Stimulated activated CD4-positive, alpha-beta T cell treated with anti-CD3 and anti-CD28 coated beads, Interleukin-15, amount 100 ng/mL, for 48 hours (primary cell): ENCODE measurements at regions not wholly inside any gene's neighbourhood (a gene's known extent, or its start where the extent isn't known, plus 50 kb on each side); places are given as distances from the start of the nearest gene placed in this dataset.
"Not testable (repeated sequence)": the region's sequence is repeated elsewhere in the genome, so short reads cannot be mapped to it uniquely, and the experiment has no call there.

Experiments
- DNase-seq, 2 donors: peaks; one replicate each; pipeline ENCODE4 v3.0.0-alpha.2; 2020; ENCODE audit warnings: low read depth in 2 of 2

DNA sequence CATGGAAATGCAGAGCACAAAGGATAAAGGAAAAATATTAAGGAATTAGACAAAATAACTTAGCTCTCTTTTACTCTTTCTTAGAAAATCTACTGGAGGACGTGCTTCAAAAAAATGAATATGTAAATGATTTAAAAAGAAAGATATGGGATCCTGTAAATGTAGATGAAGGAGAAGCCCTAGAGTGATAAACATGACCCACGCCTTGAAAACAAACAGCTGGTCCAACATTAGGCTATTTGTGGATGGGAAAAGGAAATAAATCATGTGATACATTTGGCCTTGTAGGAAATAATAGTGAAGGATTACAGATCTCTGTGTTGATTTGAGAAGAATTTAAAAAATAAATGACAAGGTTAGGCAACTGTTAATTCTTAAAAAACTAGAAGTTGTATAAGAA is 492.1 kb upstream of the SLC39A10 start:
- no peak for DNase-seq

DNA sequence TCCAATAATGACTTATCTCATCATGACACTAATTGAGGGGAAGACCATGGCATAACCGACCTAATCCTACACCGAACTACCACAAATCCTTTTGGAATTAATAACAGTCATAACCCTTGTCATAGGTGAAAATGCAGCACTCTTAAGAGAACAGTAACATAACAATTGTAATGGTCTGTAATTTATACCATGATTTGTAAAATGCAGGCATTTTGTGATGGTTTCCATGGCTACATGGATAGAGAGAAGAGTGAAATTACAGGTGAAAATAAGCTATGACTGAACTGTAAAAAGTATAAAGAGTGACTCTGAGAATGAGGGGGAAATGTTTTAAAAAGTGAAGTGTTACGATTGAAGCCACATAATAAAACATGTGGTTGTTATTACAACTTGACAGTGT is 494.1 kb upstream of the SLC39A10 start:
- DNase-seq = no peak

DNA sequence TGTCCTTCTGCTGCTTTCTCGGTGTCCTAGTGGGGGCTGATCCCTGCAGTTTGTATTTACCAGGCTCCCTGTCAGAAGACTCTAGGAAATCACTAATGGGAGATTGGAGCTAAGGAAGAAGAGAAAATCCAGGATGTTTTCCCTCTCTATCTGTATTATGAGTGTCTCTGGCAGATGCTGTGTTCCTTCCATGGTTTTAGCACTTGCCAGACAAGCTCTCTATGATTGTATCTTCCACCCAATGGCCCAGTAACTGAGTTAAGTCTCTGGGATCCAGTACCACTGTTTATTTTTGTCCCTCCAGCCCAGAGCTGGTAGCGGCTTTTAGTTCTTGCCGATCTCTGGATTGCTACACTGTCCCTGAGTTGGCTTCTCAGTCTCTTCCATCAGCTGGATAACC is 494.8 kb upstream of the SLC39A10 start:
- no peak for DNase-seq

DNA sequence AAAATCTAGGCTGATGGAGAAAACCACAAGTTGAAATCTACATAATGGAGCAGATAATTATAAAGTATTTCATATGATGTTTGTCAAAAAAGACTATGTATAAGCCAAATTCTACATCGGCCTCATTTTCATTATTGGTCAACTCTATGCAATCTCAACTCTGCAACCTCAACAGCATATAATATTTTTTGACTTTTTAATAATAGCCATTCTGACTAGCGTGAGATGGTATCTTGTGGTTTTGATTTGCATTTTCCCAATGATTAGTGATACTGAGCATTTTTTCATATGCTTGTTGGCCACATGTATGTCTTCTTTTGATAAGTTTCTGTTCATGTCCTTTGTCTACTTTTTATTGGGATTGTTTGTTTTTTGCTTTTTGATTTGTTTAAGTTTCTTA is 496.1 kb upstream of the SLC39A10 start:
- no peak for DNase-seq

DNA sequence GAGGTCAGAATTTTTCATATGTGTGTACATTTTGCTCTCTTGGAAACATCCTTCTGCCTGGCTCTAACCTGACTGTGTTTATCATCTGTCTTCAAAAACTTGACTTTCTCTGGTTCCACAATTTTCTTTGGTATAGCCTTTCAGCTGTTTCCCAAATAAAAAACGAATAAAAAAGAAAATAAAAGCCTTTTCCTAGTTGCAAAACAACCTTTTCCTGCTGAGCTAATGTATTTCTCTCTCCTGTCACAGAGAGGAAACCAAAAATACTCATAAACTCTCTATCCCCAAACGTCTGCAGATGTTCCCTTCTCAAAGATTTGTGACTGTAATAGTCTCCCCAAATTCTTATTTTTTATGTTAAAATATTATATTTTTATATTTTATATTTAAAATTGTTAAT is 505.3 kb upstream of the SLC39A10 start:
- DNase-seq = no peak

DNA sequence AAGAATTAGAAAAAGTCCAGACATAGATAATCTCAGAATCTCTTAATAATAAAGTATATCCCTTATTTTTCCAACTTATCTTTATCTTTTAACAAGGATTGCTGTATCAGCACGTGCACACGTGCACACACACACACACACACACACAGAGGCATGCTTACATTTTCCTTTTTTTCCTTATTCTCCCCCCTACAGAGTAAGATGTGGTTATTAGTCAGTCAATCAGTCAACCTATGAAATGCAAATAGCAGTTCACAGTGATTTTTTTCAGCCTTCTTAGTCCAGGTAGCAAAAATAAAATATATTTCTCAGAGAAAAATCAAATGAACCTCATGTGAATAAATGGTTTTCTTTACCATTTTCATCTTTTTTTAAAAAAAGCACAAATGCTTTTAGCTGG is 506.2 kb upstream of the SLC39A10 start:
- no peak for DNase-seq

DNA sequence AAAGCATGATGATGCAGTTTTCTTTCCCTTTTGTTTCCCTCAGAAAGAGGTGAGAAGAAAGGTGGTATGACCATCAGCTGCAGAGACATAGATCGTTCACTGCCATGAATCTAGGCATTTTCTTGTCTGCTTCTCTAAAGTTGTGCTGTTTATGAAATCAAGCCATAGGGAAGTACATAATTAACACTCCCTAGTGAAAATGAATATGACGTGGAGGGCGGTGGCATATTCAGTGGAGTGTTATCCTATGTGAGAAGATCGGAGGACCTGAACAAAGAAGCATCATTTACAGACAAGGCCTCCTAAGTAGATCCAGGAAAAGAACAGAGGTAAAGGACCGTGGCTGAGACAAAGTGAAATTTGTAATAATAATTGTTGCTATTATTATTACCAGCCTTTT is 509.0 kb upstream of the SLC39A10 start:
- DNase-seq = no peak

DNA sequence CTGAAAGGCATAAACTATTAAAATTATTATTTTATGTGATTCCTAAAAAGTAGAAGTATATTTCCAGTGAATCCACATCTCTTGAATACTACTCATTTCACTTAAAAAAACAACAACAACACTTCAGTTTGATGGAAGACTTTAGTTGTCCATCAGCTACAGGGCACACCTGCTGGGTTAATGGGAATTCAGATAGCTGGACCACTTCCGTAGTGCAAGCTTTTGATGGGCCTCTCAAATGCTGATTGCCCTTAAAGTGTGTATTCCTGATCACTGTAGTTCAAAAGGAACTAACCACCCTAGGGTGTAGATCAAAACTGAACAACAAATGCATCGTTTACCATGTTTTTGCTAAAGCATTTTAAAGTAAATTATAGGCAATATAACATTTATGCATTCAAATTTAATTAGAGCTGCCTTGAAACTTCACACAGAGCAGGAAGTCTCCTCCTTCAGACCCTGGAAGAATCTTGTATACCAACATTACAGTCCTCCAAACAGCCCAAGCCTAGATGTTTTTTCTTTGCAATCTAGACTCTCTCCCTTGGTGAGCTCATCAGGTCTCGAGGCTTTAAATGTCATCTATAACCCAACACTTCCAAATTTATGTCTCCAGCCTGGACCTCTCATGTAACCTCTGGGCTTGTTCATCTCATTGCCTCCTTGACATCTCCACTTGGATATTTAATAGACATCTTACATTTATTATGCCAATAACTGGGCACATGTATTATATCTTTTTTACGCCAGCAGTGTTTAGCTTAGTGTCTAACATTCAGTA is 510.1 kb upstream of the SLC39A10 start:
- no peak for DNase-seq

DNA sequence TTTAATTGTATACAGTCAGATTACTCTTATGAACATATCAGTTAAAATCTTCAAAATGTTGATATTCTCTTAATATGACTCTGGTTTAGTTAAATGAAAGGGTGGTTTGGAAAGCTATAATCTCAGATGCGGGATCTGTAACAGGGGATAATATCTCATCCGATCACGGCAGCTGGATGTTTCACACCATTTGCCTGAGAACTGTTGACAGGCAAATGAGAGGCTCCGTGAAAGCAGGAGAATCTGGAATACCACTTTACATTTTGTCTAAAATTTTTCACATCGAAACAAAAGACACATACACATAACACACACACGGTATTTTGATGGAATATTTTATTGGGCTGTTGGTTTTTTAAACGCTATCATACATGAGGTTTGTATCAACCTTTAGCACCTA is 518.6 kb upstream of the SLC39A10 start:
- DNase-seq = no peak

DNA sequence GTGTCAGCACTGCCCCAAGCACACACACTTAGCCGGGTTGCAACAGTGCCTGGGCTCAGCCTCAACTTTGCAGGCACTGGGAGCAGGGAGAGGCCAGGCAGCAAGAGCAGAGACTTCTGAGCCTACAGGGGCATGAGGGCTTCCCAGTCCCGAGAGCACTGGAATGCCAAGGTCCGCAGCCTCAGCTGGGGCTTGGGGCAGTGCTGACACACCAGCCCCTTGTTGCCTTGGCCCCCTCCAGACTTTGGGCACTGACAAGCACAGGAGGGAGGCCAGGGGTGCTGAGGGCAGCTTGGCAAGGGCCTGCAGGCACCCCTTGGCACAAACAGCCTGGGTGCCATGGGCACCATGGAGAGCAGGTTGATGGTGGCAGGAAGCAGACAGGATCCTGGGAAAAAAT is 531.1 kb upstream of the SLC39A10 start:
- DNase-seq = not testable (repeated sequence)

DNA sequence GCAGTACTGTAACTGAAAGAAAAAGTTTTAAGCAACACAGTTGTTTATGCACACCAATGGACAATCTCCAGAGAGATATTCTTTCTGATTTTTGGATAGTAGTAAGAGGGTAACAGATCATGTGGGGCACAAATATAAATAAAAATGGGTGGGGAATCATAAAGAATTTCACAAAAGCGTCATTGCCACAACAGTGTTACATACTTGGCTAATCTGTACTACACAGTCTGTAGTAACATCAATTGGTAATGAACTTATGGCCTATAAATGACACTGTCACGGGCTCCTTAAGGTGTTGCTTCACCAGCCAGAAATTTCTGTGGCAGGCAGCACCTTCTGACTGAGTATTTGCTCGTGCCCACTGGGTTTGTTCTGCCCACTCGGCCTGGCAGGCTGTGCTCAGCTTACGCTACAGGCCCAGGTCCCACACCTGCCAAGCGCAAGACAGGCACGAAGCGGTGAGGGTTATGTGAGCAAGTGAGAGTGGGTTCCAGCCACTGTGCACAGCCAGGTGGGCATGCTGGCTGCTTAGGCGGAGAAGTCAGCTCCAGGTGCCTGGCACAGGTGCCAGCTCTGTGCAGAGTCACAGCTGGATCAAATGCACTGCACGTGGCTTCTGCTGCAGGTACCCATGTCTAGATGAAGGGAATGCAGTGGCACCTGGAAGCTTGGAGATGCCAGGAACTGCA is 532.5 kb upstream of the SLC39A10 start:
- DNase-seq = no peak

DNA sequence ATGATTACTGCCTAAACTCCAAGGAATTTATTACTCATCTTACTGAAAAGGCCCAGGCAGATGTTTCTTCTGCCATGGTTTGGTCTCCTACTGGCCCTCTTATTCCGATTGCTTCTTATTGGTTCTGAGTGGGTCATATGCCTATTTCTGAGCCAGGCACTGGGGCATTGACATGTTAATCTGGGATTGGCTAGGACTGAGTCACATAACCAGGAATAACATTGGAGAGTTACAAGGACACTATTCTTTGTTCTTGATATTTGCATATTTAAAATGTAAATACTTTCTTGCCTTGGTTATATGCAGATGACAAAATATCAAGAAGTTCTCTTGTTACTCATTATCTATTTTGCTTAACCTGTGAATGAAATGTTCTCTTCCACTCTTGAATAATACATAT is 534.4 kb upstream of the SLC39A10 start:
- no peak for DNase-seq

DNA sequence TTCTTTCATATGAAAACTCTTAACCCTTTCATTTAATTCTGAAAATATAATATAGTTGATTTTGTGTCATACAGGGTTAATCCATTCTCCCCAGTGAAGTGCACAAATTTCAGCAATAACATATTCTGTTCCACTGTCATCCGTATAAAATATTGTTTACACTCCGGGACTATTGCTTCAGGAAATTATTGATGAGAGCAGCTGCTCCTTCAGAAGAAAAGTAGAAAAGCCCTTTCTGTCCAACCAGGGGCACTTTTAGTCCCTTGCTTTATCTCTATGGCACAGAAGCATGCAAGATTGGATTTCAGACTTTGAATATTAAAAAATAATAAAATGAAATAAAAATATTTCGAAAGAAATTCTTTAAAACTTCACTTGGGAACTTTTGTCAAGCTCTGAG is 535.7 kb upstream of the SLC39A10 start:
- DNase-seq = no peak

DNA sequence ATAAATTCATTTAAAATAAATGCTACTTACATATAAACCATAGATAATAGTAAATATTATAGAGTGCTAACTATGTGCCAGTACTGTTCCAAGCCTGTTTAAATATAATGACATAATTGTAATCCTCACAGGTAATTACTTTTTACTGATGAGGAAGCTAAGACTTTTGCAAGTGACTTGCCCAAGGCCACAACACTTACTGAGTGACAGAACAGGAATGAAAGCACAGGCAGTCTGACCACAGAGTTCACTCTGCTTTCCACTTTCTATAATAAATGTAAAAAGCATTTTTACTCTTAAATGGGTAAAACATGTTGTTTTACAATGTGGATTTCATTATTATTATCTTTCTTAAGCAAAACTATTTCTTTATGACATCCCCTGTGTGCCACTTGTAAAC is 537.8 kb upstream of the SLC39A10 start:
- no peak for DNase-seq

DNA sequence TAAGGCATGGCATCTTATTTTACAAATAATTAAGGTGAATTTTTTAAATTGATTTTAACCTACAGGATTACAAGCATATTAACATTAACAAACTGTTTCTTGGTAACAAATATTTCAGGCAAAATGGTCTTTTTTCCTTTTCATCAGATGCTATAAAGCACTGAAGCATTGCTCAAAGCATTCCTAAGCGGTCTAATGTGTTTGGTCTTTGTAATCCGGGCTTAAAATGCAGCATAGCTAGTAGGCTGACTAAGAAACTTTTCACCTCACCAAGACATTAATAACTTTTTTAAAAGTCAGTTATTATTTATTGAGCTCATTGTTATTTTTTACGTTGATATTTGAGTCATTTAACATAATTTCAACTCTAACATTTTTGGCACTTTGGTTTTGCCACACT is 538.8 kb upstream of the SLC39A10 start:
- DNase-seq = no peak

DNA sequence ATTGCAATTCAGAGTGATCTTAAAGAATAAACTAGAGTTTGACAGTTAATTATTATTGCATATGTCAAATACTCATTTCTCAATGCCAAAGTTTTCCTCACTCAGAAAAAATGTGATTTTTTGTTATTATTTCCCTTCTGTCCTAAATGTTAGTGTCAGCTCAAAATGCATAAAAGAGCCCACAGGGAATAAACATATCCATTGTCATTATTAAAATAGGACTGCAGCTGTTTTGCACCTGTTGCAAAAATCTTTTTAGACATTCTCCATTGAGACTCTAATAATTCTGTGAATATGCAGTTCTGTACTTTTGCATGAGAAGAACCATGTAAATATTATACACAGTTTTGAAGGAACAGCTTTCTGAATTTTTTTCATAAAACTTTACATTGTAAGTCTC is 540.0 kb upstream of the SLC39A10 start:
- no peak for DNase-seq

DNA sequence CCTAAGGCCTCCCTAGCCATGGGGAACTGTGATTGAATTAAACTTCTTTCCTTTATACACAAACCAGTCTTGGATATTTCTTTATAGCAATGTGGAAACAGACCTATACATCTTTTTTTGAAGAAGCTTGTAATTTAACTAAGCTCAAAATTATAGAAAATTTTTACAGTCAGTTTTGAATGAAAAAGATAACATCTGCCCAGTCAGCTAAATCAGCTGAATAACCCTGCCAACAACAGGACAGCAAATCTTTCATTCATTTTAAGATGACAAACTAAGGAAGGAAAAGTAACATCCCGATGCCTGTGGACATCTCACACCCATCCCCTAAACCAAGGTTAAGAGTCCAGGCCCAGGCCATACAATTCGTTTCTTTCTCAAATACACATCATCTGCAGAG is 541.3 kb upstream of the SLC39A10 start:
- DNase-seq = no peak

DNA sequence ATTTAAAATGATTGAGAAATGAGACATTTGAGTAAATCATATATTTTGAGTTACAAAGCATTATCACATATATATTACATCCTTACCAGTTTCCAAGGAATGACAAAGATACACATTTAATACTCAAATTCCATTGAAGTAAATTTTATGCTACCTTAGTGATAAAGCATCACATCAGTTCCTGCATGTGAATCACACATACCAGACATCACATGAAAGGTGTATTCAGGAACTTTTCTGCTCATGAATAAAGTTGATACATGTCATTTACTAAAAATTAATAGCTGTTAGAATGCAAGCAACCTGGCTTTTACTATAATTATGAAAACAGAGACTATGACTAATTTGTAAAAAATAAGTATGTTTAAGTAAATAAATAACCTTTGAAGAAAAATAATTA is 548.8 kb upstream of the SLC39A10 start:
- DNase-seq = no peak

DNA sequence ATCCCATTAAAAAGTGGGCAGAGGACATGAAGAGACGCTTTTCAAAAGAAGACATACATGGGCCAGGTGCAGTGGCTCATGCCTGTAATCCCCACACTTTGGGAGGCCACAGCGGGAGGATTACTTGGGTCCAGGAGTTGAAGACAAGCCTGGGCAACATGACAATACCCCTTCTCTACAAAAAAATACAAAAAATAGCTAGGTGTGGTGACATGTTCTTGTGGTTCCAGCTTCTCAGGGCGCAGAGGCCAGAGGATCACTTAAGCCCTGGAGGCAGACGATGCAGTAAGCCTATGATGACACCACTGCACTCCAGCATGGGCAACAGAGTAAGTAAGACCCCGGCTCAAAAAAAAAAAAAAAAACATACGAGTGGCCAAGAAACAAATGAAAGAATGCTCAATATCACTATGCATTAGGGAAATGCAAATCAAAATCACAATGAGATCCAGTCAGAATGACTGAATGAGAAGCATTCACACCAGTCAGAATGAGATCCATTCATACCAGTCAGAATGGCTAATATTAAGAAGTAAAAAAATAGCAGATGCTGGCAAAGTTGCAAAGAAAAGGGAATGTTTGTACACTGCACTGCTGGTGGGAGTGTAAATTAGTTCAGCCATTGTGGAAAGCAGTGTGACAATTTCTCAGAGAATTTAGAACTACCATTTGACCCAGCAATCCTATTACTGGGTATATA is 550.2 kb upstream of the SLC39A10 start:
- no peak for DNase-seq

DNA sequence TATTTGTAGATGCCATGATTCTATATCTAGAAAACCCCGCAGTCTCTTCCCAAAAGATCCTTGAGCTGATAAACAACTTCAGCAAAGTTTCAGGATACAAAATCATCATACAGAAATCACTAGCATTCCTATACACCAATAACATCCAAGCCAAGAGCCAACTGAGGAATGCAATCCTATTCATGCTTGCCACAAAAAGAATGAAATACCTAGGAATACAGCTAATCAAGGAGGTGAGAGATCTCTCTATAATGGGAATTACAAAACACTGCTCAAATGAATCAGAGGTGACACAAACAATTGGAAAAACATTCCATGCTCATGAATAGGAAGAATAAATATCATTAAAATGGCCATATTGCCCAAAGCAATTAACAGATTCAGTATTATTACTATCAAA is 551.4 kb upstream of the SLC39A10 start:
- no peak for DNase-seq

DNA sequence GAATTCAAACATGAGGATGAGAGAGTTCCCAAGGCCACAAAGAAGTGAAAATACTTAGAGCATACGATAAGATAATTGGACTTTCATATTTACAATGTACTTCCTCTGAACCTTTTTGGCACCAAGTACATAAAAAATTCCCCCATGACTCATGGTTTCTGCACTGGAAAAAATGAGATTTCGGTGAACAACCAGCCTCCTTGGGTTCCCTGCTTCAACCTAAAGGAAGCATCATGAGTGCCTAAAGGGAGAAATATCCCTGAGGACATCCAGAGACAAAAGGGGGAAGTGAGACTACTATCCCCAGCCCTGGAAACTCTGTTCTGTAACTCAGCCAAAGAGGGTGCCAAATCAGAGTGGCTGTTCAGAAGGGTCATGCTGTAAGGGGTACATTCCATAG is 562.7 kb upstream of the SLC39A10 start:
- DNase-seq = no peak

DNA sequence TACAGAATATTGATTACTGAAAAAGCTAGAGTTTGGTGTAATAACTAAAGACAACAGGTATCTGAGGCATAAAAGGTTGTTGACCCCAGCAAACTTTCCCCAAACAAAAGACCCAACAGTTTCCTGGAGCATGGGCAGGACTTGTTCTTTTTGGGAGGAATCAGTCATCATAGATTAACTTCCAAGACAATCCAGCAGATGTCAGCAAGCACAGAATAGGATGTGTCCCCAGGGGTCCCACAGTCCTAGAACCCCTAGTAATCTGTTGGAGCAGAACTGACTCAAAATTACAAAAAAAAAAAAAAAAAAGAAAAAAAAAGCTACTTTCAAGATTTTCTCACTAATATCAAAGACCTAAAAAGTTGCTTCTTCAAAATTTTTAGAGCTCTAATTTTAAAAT is 564.7 kb upstream of the SLC39A10 start:
- DNase-seq = no peak

DNA sequence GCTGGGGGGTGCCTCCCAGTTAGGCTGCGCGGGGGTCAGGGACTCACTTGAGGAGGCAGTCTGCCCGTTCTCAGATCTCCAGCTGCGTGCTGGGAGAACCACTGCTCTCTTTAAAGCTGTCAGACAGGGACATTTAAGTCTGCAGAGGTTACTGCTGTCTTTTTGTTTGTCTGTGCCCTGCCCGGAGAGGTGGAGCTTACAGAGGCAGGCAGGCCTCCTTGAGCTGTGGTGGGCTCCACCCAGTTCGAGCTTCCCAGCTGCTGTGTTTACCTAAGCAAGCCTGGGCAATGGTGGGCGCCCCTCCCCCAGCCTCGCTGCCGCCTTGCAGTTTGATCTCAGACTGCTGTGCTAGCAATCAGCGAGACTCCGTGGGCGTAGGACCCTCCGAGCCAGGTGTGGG is 584.2 kb upstream of the SLC39A10 start:
- DNase-seq = not testable (repeated sequence)
